T-cell (primary cell): ENCODE measurements at regions not wholly inside any gene's neighbourhood (a gene's known extent, or its start where the extent isn't known, plus 50 kb on each side); places are given as distances from the start of the nearest gene placed in this dataset.

ENCODE experiments used
- ATAC-seq, 4 experiments: fragments of 200-7000 bp in 3 of 4; fragments of 150-1000 bp in 1 of 4; cut with Tn5 transposase; replicated peaks in 1 of 4; 1 replicate in 3 of 4; 2 replicates in 1 of 4; pipeline ENCODE4 v1.10.0; 2021; ENCODE audit warnings: moderate library complexity in 3 of 4, mild to moderate bottlenecking in 2 of 4, moderate number of reproducible peaks in 1 of 4
- CTCF ChIA-PET, 2 donors: fragments of 300-600 bp; sonication (Branson Sonifier 250); formaldehyde crosslinking; loops; one replicate each; lab custom pipeline; 2022; ENCODE audit warnings: antibody characterized with exemption in 2 of 2; lab: Charles Lee
- POLR2A ChIA-PET, 2 donors: fragments of 300-600 bp; sonication (Branson Sonifier 250); formaldehyde crosslinking; loops; one replicate each; lab custom pipeline; 2022; ENCODE audit warnings: antibody characterized with exemption in 2 of 2; lab: Charles Lee
- DNase-seq, 35 experiments: peaks; one replicate each; pipeline versions ENCODE4 v3.0.0 to v3.0.0-alpha.2; 2013 to 2023
- H3K27ac ChIP-seq: one replicate; pipeline ENCODE4 v1.5.1; 2013; ENCODE audit warnings: low read length
- H3K27me3 ChIP-seq, 2 experiments: replicated peaks in 1 of 2; 1 replicate in 1 of 2; 2 replicates in 1 of 2; pipeline versions ENCODE4 v1.6.1 to v1.7.0; 2013; ENCODE audit warnings: low read length in 1 of 2, mixed read lengths in 1 of 2; ENCODE audit not compliant: control insufficient read depth in 2 of 2, insufficient read depth in 2 of 2; ENCODE audit errors: extremely low read depth in 1 of 2
- H3K36me3 ChIP-seq, 2 donors: 1 replicate in 1 of 2; 2 replicates in 1 of 2; pipeline versions ENCODE4 v1.6.1 to v1.7.0; 2013; ENCODE audit warnings: low read length in 1 of 2; ENCODE audit not compliant: control insufficient read depth in 2 of 2, insufficient read depth in 1 of 2; ENCODE audit errors: extremely low read depth in 1 of 2
- H3K4me1 ChIP-seq, 2 experiments: 1 replicate in 1 of 2; 2 replicates in 1 of 2; pipeline versions ENCODE4 v1.6.1 to v1.7.0; 2013; ENCODE audit warnings: low read length in 2 of 2, mixed read lengths in 1 of 2; ENCODE audit not compliant: insufficient read depth in 2 of 2, control insufficient read depth in 1 of 2; ENCODE audit errors: extremely low read depth in 1 of 2
- H3K4me3 ChIP-seq, 2 donors: 1 replicate in 1 of 2; 2 replicates in 1 of 2; pipeline versions ENCODE4 v1.5.1 to v1.7.0; 2013; ENCODE audit warnings: mild to moderate bottlenecking in 2 of 2, low read length in 1 of 2, moderate library complexity in 1 of 2; ENCODE audit not compliant: control insufficient read depth in 1 of 2; ENCODE audit errors: extremely low read depth in 1 of 2
- H3K9me3 ChIP-seq: 2 replicates; pipeline ENCODE4 v1.7.0; 2013
- H3K27ac Mint-ChIP-seq, 2 donors: one replicate each; pipeline ENCODE4 v1.8.0; 2020 to 2021; ENCODE audit warnings: mild to moderate bottlenecking in 2 of 2, mixed read lengths in 2 of 2
- H3K27me3 Mint-ChIP-seq, 2 donors: one replicate each; pipeline ENCODE4 v1.8.0; 2021 to 2022; ENCODE audit warnings: mixed read lengths in 2 of 2
- H3K36me3 Mint-ChIP-seq: one replicate; pipeline ENCODE4 v1.8.0; 2021; ENCODE audit warnings: mixed read lengths
- H3K4me1 Mint-ChIP-seq, 3 donors: one replicate each; pipeline ENCODE4 v1.8.0; 2020 to 2022; ENCODE audit warnings: mixed read lengths in 3 of 3, mild to moderate bottlenecking in 1 of 3
- H3K4me3 Mint-ChIP-seq, 3 donors: one replicate each; pipeline ENCODE4 v1.8.0; 2020 to 2022; ENCODE audit warnings: mild to moderate bottlenecking in 3 of 3, mixed read lengths in 3 of 3, moderate library complexity in 3 of 3
- H3K9me3 Mint-ChIP-seq, 3 donors: one replicate each; pipeline ENCODE4 v1.8.0; 2020 to 2022; ENCODE audit warnings: mixed read lengths in 3 of 3
- WGBS: methylation state at CpG from one replicate; pipeline ENCODE4 v1.1.5; 2013; ENCODE audit warnings: missing lambda C conversion rate; ENCODE audit not compliant: insufficient coverage; 5-methylcytosine and 5-hydroxymethylcytosine counted together

GRCh38 chr7:110264288-110264687 is 826.6 kb upstream of the LRRN3 start:
- ATAC-seq, result no peak
- Mint-ChIP-seq H3K27ac (no peak overlapping the region), H3K4me3 (no peak overlapping the region), H3K27me3 (no peaks in the 10 kb centered on the region), H3K36me3 (no peaks in the 10 kb centered on the region), H3K4me1 (no peaks in the 10 kb centered on the region), H3K9me3 (peaks cover 0 to 4% (median 0%) of the 10 kb centered on the region in 3 donors)
- POLR2A ChIA-PET, result no interaction called here
- Histone ChIP-seq H3K27ac (no peak overlapping the region), H3K36me3 (no peaks in the 10 kb centered on the region), H3K4me3 (no peak overlapping the region), H3K4me1 (no peaks in the 10 kb centered on the region), H3K9me3 (no peaks in the 10 kb centered on the region), H3K27me3 (no peaks in the 10 kb centered on the region)
- 71% methylated on average over 1 of the region's 5 CpGs for WGBS
- DNase-seq, result no peak
- CTCF ChIA-PET, result no interaction called here

- CTCF ChIA-PET, result no interaction called here
- no peak for DNase-seq
- Histone ChIP-seq H3K9me3 (no peaks in the 10 kb centered on the region), H3K4me3 (no peak overlapping the region), H3K27me3 (no peaks in the 10 kb centered on the region), H3K4me1 (no peaks in the 10 kb centered on the region), H3K27ac (no peak overlapping the region), H3K36me3 (no peaks in the 10 kb centered on the region)
- ATAC-seq, result no peak
- Mint-ChIP-seq H3K4me3 (no peak overlapping the region), H3K36me3 (no peaks in the 10 kb centered on the region), H3K9me3 (no peaks in the 10 kb centered on the region), H3K27me3 (peaks cover 0 to 3% of the 10 kb centered on the region in 2 donors), H3K4me1 (no peaks in the 10 kb centered on the region), H3K27ac (no peak overlapping the region)
- WGBS, result no CpG with 5 or more reads among the region's 4 CpGs
- POLR2A ChIA-PET, result no interaction called here
Observed at GRCh38 chr7:110281362-110281761, 809.6 kb upstream of the LRRN3 start.

GRCh38 chr7:110283056-110283455 is 807.9 kb upstream of the LRRN3 start:
- Histone ChIP-seq H3K4me3 (no peak overlapping the region), H3K36me3 (no peaks in the 10 kb centered on the region), H3K27ac (no peak overlapping the region), H3K9me3 (no peaks in the 10 kb centered on the region), H3K4me1 (no peaks in the 10 kb centered on the region), H3K27me3 (no peaks in the 10 kb centered on the region)
- no peaks in the 10 kb centered on the region for H3K9me3 Mint-ChIP-seq
- H3K27me3 Mint-ChIP-seq, result peaks cover 0 to 3% of the 10 kb centered on the region in 2 donors
- H3K27ac Mint-ChIP-seq, result no peak overlapping the region
- no peaks in the 10 kb centered on the region for H3K36me3 Mint-ChIP-seq
- H3K4me3 Mint-ChIP-seq, result no peak overlapping the region
- POLR2A ChIA-PET, result no interaction called here
- H3K4me1 Mint-ChIP-seq, result no peaks in the 10 kb centered on the region
- CTCF ChIA-PET, result no interaction called here
- ATAC-seq (no peak), DNase-seq (no peak)
- WGBS, result no CpG with 5 or more reads among the region's 2 CpGs

DNA sequence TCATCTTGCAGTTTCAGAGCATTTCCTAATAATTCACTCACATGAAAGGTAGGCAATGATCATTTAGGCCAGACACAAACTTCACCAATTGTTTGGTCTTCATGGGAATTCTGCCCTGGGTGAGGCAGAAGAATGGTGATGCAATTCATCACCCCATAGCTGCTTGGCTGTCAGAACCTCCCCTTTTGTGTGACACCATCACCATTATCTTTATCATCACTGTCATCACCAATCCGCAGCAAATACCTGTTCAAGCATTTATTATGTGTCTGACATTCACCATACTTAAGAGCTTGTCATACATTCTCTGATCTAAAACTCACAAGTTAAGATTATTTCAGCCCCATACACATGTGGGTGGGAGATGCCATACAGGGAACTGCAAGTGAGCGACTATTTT is 799.5 kb upstream of the LRRN3 start:
- Histone ChIP-seq H3K27me3 (no peaks in the 10 kb centered on the region), H3K27ac (no peak overlapping the region), H3K9me3 (no peaks in the 10 kb centered on the region), H3K36me3 (no peaks in the 10 kb centered on the region), H3K4me3 (no peak overlapping the region), H3K4me1 (no peaks in the 10 kb centered on the region)
- H3K4me1 Mint-ChIP-seq, result no peaks in the 10 kb centered on the region
- CTCF ChIA-PET, result no interaction called here
- H3K4me3 Mint-ChIP-seq, result no peak overlapping the region
- POLR2A ChIA-PET, result no interaction called here
- ATAC-seq (no peak), DNase-seq (no peak)
- H3K27me3 Mint-ChIP-seq, result no peaks in the 10 kb centered on the region
- no CpG with 5 or more reads among the region's 2 CpGs for WGBS
- H3K27ac Mint-ChIP-seq, result no peak overlapping the region
- H3K36me3 Mint-ChIP-seq, result no peaks in the 10 kb centered on the region
- H3K9me3 Mint-ChIP-seq, result no peaks in the 10 kb centered on the region

- H3K4me3 Mint-ChIP-seq, result no peak overlapping the region
- H3K27me3 ChIP-seq, result no peaks in the 10 kb centered on the region
- H3K36me3 Mint-ChIP-seq, result no peaks in the 10 kb centered on the region
- ChIA-PET POLR2A (no interaction called here), CTCF (no interaction called here)
- H3K9me3 Mint-ChIP-seq, result peaks cover 0 to 4% (median 2%) of the 10 kb centered on the region in 3 donors
- no peak overlapping the region for H3K27ac ChIP-seq
- no peaks in the 10 kb centered on the region for H3K4me1 Mint-ChIP-seq
- no peak for DNase-seq
- H3K4me3 ChIP-seq, result no peak overlapping the region
- H3K27me3 Mint-ChIP-seq, result peaks cover 0 to 3% of the 10 kb centered on the region in 2 donors
- H3K36me3 ChIP-seq, result no peaks in the 10 kb centered on the region
- no peaks in the 10 kb centered on the region for H3K9me3 ChIP-seq
- H3K4me1 ChIP-seq, result no peaks in the 10 kb centered on the region
- no peak for ATAC-seq
- H3K27ac Mint-ChIP-seq, result no peak overlapping the region
- WGBS, result no CpG with 5 or more reads among the region's 1 CpG
Observed at GRCh38 chr7:110296321-110296720, 794.6 kb upstream of the LRRN3 start.

- ChIA-PET CTCF (no interaction called here), POLR2A (no interaction called here)
- H3K4me3 ChIP-seq, result no peak overlapping the region
- H3K4me3 Mint-ChIP-seq, result no peak overlapping the region
- H3K36me3 ChIP-seq, result no peaks in the 10 kb centered on the region
- no peaks in the 10 kb centered on the region for H3K4me1 ChIP-seq
- H3K4me1 Mint-ChIP-seq, result no peaks in the 10 kb centered on the region
- DNase-seq (no peak), ATAC-seq (no peak)
- H3K36me3 Mint-ChIP-seq, result no peaks in the 10 kb centered on the region
- H3K9me3 ChIP-seq, result no peaks in the 10 kb centered on the region
- H3K27me3 ChIP-seq, result no peaks in the 10 kb centered on the region
- peaks cover 0 to 3% (median 2%) of the 10 kb centered on the region in 3 donors for H3K9me3 Mint-ChIP-seq
- no CpG with 5 or more reads among the region's 1 CpG for WGBS
- H3K27me3 Mint-ChIP-seq, result no peaks in the 10 kb centered on the region
- H3K27ac Mint-ChIP-seq, result no peak overlapping the region
- H3K27ac ChIP-seq, result no peak overlapping the region
Observed at GRCh38 chr7:110307776-110308175, 783.2 kb upstream of the LRRN3 start.

- Histone ChIP-seq H3K27ac (no peak overlapping the region), H3K36me3 (no peaks in the 10 kb centered on the region), H3K4me3 (no peak overlapping the region), H3K9me3 (no peaks in the 10 kb centered on the region), H3K4me1 (no peaks in the 10 kb centered on the region), H3K27me3 (no peaks in the 10 kb centered on the region)
- Mint-ChIP-seq H3K27me3 (no peaks in the 10 kb centered on the region), H3K36me3 (no peaks in the 10 kb centered on the region), H3K9me3 (peaks cover 0 to 3% (median 2%) of the 10 kb centered on the region in 3 donors), H3K27ac (no peak overlapping the region), H3K4me1 (no peaks in the 10 kb centered on the region), H3K4me3 (no peak overlapping the region)
- POLR2A ChIA-PET, result no interaction called here
- ATAC-seq, result no peak
- 73% methylated on average over 2 of the region's 5 CpGs for WGBS
- CTCF ChIA-PET, result no interaction called here
- peak in 1 of 35 experiments; percentile 0 for DNase-seq
Observed at GRCh38 chr7:110308791-110309190, 782.1 kb upstream of the LRRN3 start.
